Erythroblast (primary cell): ENCODE measurements at regions not wholly inside any gene's neighbourhood (a gene's known extent, or its start where the extent isn't known, plus 50 kb on each side); places are given as distances from the start of the nearest gene placed in this dataset.

Source experiments
- GATA1 ChIP-seq: IDR thresholded peaks from 2 replicates; pipeline ENCODE4 v1.6.1; 2011; ENCODE audit warnings: low read depth, mild to moderate bottlenecking, control low read depth, low read length, moderate library complexity
- POLR2A ChIP-seq: IDR thresholded peaks from 2 replicates; pipeline ENCODE4 v1.6.1; 2011; ENCODE audit warnings: mild to moderate bottlenecking, low read length

DNA sequence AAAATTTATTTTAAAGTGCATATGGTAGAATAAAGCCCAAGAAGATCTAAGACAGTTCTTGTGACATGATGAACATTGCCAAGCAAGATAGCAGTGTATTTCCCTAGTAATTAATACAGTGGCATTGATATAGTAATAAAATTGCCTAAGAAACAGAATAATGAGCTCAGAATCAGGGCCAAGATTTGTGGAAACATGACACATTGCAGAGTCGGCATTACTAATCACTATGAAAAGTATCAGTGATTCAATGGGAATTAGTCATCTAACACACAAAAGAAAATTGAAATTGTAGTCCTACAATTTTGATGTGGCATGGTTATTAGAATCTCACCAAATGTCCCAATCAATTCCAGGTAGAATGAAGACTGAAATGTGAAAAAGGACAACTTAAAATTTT lies 243.0 kb upstream of the CYRIA start:
- no peak for TF ChIP-seq POLR2A
- TF ChIP-seq GATA1 = no peak
